HepG2 (cell line): ENCODE measurements at regions not wholly inside any gene's neighbourhood (a gene's known extent, or its start where the extent isn't known, plus 50 kb on each side); places are given as distances from the start of the nearest gene placed in this dataset.

Experiments used
- ATAC-seq: fragments of 200-7000 bp; cut with Tn5 transposase; 3 replicates; pipeline ENCODE4 v1.9.1; 2020; ENCODE audit warnings: mild to moderate bottlenecking, moderate library complexity
- BruUV-seq: library from RNA; stranded (reverse); fragments of 400-500 nt; replicated peaks from 2 replicates; lab custom pipeline; 2021; lab: Mats Ljungman, UMichigan
- CTCF ChIA-PET: fragments of 300-600 bp; formaldehyde crosslinking; extraction: SDS; loops from one replicate; lab custom pipeline; 2021; ENCODE audit warnings: low total read pairs, inconsistent platforms, low intra/inter-chr PET ratio; lab: Yijun Ruan, JAX
- POLR2A ChIA-PET: fragments of 350-600 bp; sonication (Branson Sonifier 250); formaldehyde crosslinking; loops from one replicate; lab custom pipeline; 2020; ENCODE audit warnings: antibody characterized with exemption, inconsistent platforms; lab: Yijun Ruan, JAX
- DNase-seq: peaks from one replicate; pipeline ENCODE4 v3.0.0-alpha.2; 2015; ENCODE audit warnings: low spot score
- FAIRE-seq: peaks from 3 replicates; lab custom pipeline; 2011; peaks lifted over from hg19 to GRCh38; lab: Jason Lieb, UNC
- H2AFZ ChIP-seq: one replicate; pipeline ENCODE4 v1.6.1; 2011; ENCODE audit warnings: low read length, inconsistent platforms
- H3K27ac ChIP-seq: fragments of 300-600 bp; 3 replicates; pipeline ENCODE4 v1.8.0; 2011; ENCODE audit warnings: mixed run types, mild to moderate bottlenecking, mixed read lengths, low read length, inconsistent platforms; ENCODE audit not compliant: insufficient read depth; ENCODE audit errors: extremely low read length
- H3K27me3 ChIP-seq, 2 experiments: fragments of 200-600 bp in 1 of 2; 2 replicates in 1 of 2; 3 replicates in 1 of 2; pipeline versions ENCODE4 v1.6.0 to v1.8.0; 2011; ENCODE audit warnings: low read length in 2 of 2, mild to moderate bottlenecking in 2 of 2, moderate library complexity in 2 of 2, inconsistent platforms in 1 of 2; ENCODE audit not compliant: insufficient read depth in 2 of 2, control insufficient read depth in 1 of 2
- H3K36me3 ChIP-seq, 2 experiments: fragments of 200-600 bp in 1 of 2; replicated peaks in 1 of 2; 2 replicates in 1 of 2; 3 replicates in 1 of 2; pipeline versions ENCODE4 v1.5.1 to v1.8.0; 2011; ENCODE audit warnings: low read length in 2 of 2, inconsistent platforms in 1 of 2; ENCODE audit not compliant: insufficient read depth in 2 of 2, control insufficient read depth in 1 of 2
- H3K4me1 ChIP-seq: 2 replicates; pipeline ENCODE4 v1.5.1; 2012; ENCODE audit warnings: low read length, inconsistent platforms; ENCODE audit not compliant: insufficient read depth
- H3K4me2 ChIP-seq: 2 replicates; pipeline ENCODE4 v1.6.0; 2011; ENCODE audit warnings: low read depth, low read length, inconsistent platforms
- H3K4me3 ChIP-seq, 3 experiments: fragments of 200-600 bp in 1 of 3; sonication (generic), shearing (Covaris generic) in 1 of 3; replicated peaks in 1 of 3; 2 replicates each; pipeline ENCODE4 v1.5.1; 2011 to 2016; ENCODE audit warnings: low read length in 3 of 3, inconsistent platforms in 2 of 3, low read depth in 2 of 3, mild to moderate bottlenecking in 2 of 3, control low read depth in 1 of 3, mixed read lengths in 1 of 3; ENCODE audit not compliant: insufficient read depth in 1 of 3
- H3K79me2 ChIP-seq: one replicate; pipeline ENCODE4 v1.6.1; 2011; ENCODE audit warnings: low read length, inconsistent platforms; ENCODE audit not compliant: insufficient read depth
- H3K9ac ChIP-seq: 2 replicates; pipeline ENCODE4 v1.6.0; 2011; ENCODE audit warnings: mild to moderate bottlenecking, low read depth, low read length, inconsistent platforms; ENCODE audit not compliant: insufficient read depth
- H3K9me3 ChIP-seq: 2 replicates; pipeline ENCODE4 v1.5.1; 2012; ENCODE audit warnings: mild to moderate bottlenecking, low read length
- H4K20me1 ChIP-seq: 2 replicates; pipeline ENCODE4 v1.6.0; 2011; ENCODE audit warnings: inconsistent platforms, mild to moderate bottlenecking, low read length, moderate library complexity; ENCODE audit not compliant: insufficient read depth
- CBX1 ChIP-seq: IDR thresholded peaks from one replicate; pipeline ENCODE4 v1.6.1; 2016; ENCODE audit warnings: antibody characterized with exemption, low read depth
- NCOR1 ChIP-seq: fragments of 200-600 bp; sonication (generic); IDR thresholded peaks from 2 replicates; pipeline ENCODE4 v1.7.0; 2017; ENCODE audit warnings: antibody characterized with exemption, low read length, borderline replicate concordance
- NR2C2 ChIP-seq: sonication (generic); formaldehyde crosslinking; IDR thresholded peaks from 2 replicates; pipeline ENCODE4 v1.4.0; 2020; ENCODE audit warnings: missing genetic modification reagents, mild to moderate bottlenecking, moderate library complexity, borderline replicate concordance
- PAWR ChIP-seq: sonication (generic); formaldehyde crosslinking; IDR thresholded peaks from 2 replicates; pipeline ENCODE4 v1.4.0; 2020; ENCODE audit warnings: missing genetic modification reagents, mild to moderate bottlenecking, borderline replicate concordance
- RFXANK ChIP-seq: IDR thresholded peaks from 2 replicates; pipeline ENCODE4 v1.6.1; 2016
- SRSF9 ChIP-seq: fragments of 200-400 bp; formaldehyde crosslinking; IDR thresholded peaks from 2 replicates; pipeline ENCODE4 v1.6.1; 2018; ENCODE audit warnings: borderline replicate concordance, mild to moderate bottlenecking, low read depth, low read length; ENCODE audit not compliant: insufficient read depth, poor library complexity, severe bottlenecking
- TBP ChIP-seq: sonication (generic); formaldehyde crosslinking; IDR thresholded peaks from 2 replicates; pipeline ENCODE4 v1.5.0; 2020; ENCODE audit warnings: missing genetic modification reagents
- TOPORS ChIP-seq: sonication (generic); formaldehyde crosslinking; IDR thresholded peaks from 2 replicates; pipeline ENCODE4 v1.8.0; 2023; ENCODE audit warnings: mild to moderate bottlenecking, missing genetic modification reagents
- ZMYM2 ChIP-seq: sonication (generic); formaldehyde crosslinking; IDR thresholded peaks from 2 replicates; pipeline ENCODE4 v1.8.0; 2022; ENCODE audit warnings: mild to moderate bottlenecking, missing genetic modification reagents
- ZNF234 ChIP-seq: sonication (generic); formaldehyde crosslinking; conservative IDR thresholded peaks from 2 replicates; pipeline ENCODE4 v1.5.1; 2020; ENCODE audit warnings: mild to moderate bottlenecking, missing genetic modification reagents
- ZNF329 ChIP-seq: sonication (generic); formaldehyde crosslinking; IDR thresholded peaks from 2 replicates; pipeline ENCODE4 v1.9.0; 2021; ENCODE audit warnings: low read depth, mild to moderate bottlenecking, missing genetic modification reagents
- ZNF34 ChIP-seq: sonication (generic); formaldehyde crosslinking; IDR thresholded peaks from 2 replicates; pipeline ENCODE4 v1.4.0; 2020; ENCODE audit warnings: mild to moderate bottlenecking, missing genetic modification reagents, borderline replicate concordance
- ZNF441 ChIP-seq: sonication (generic); formaldehyde crosslinking; IDR thresholded peaks from 2 replicates; pipeline ENCODE4 v1.7.0; 2021; ENCODE audit warnings: missing genetic modification reagents, borderline replicate concordance
- ZSCAN9 ChIP-seq: IDR thresholded peaks from 2 replicates; pipeline ENCODE4 v1.6.1; 2016; ENCODE audit warnings: borderline replicate concordance
- WGBS: methylation state at CpG from one replicate; pipeline ENCODE4 v1.1.6; 2017; ENCODE audit warnings: low lambda C conversion rate; 5-methylcytosine and 5-hydroxymethylcytosine counted together
- in situ Hi-C: cut with HindIII; loops from 2 replicates; pipeline ENCODE4 v1.10.0; 2017; ENCODE audit warnings: low pct_unique_long_range_greater_than_20kb; ENCODE audit not compliant: extremely low pct_ligation_motif_present
- intact Hi-C: fragments of 100-400 bp; cut with micrococcal nuclease; formaldehyde crosslinking; loops from one replicate; pipeline ENCODE4 v1.10.0; 2022; ENCODE audit not compliant: unreplicated experiment
- TF ChIP-seq, protein P1 (sequence below): sonication (generic); formaldehyde crosslinking; conservative IDR thresholded peaks from 2 replicates; pipeline ENCODE4 v1.4.0; 2020; ENCODE audit warnings: missing genetic modification reagents

DNA sequence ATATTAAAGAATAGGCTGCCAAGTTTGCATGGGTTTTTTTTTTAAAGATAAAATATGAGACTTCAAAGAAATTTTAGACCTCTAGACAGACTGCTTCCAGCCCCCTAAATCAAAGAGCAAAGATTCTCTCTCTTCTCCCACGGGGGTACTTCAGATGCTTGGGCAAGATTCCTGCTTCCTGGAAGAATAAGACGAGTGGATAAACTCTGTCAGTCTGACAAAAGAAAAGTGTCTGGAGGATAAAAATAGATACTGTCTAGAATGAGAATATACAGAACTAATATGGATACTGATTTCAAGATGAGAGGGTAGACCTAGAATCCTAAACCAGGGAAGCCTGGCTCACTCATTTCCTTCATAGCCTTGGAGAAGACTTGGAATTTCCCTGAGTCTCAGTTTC lies 435.1 kb downstream of the FOXO1 start:
- no TSS peak for BruUV-seq
- intact Hi-C loops (no loop called here), in situ Hi-C loops (no loop called here)
- no peak for ATAC-seq
- Histone ChIP-seq H3K9ac (no peak overlapping the region), H4K20me1 (no peaks in the 10 kb centered on the region), H3K27me3 (peaks cover 0 to 13% of the 10 kb centered on the region in 2 experiments; a peak in 2 of 5 replicates), H3K27ac (no peak overlapping the region), H2AFZ (no peak overlapping the region), H3K4me3 (no peak overlapping the region), H3K4me2 (no peak overlapping the region), H3K9me3 (no peaks in the 10 kb centered on the region), H3K4me1 (peaks cover 6% of the 10 kb centered on the region), H3K36me3 (no peaks in the 10 kb centered on the region), H3K79me2 (no peaks in the 10 kb centered on the region)
- DNase-seq = no peak
- TF ChIP-seq TBP (no peak), NCOR1 (no peak), ZNF34 (CRISPR knock-in tag) (no peak), ZNF329 (no peak), ZNF234 (CRISPR knock-in tag) (no peak), TOPORS (no peak)
- TF ChIP-seq, protein P1, sequence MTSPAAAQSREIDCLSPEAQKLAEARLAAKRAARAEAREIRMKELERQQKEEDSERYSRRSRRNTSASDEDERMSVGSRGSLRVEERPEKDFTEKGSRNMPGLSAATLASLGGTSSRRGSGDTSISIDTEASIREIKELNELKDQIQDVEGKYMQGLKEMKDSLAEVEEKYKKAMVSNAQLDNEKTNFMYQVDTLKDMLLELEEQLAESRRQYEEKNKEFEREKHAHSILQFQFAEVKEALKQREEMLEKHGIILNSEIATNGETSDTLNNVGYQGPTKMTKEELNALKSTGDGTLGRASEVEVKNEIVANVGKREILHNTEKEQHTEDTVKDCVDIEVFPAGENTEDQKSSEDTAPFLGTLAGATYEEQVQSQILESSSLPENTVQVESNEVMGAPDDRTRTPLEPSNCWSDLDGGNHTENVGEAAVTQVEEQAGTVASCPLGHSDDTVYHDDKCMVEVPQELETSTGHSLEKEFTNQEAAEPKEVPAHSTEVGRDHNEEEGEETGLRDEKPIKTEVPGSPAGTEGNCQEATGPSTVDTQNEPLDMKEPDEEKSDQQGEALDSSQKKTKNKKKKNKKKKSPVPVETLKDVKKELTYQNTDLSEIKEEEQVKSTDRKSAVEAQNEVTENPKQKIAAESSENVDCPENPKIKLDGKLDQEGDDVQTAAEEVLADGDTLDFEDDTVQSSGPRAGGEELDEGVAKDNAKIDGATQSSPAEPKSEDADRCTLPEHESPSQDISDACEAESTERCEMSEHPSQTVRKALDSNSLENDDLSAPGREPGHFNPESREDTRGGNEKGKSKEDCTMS (CRISPR knock-in tag) = no peak
- 5% methylated on average over 2 of the region's 2 CpGs for WGBS
- ChIA-PET POLR2A (no interaction called here), CTCF (no interaction called here)
- no peak for FAIRE-seq

DNA sequence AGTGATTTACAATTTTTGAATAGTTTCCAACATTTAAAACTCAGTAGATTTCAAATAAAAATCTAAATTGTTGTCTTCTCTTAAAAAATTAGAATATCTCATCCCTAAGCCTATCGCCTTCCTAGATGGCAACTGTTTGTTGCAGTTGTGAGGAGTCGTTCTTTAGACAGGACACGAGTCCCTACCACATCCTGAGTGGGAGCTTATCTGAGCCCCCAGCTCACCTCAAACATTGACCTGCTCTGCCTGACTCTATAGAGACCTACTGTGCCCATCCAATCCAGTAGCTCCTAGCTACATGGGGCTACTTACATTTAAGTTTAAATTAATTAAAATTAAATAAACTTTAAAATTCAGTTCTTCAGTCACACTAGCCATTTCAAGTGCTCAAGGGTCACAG lies 434.7 kb downstream of the FOXO1 start:
- POLR2A ChIA-PET = no interaction called here
- CTCF ChIA-PET = no interaction called here
- H3K27me3 ChIP-seq = peaks cover 0 to 13% of the 10 kb centered on the region in 2 experiments; a peak in 2 of 5 replicates
- no peaks in the 10 kb centered on the region for H3K9me3 ChIP-seq
- DNase-seq = no peak
- TF ChIP-seq SRSF9 = no peak
- TF ChIP-seq ZNF441 (CRISPR knock-in tag) = no peak
- no peak for TF ChIP-seq CBX1
- TF ChIP-seq ZMYM2 (CRISPR knock-in tag) = no peak
- no peak for TF ChIP-seq RFXANK
- no peak for TF ChIP-seq PAWR
- TF ChIP-seq ZSCAN9 (CRISPR knock-in tag) = no peak
- no peak for TF ChIP-seq NR2C2 (CRISPR knock-in tag)
- TF ChIP-seq, all 625 proteins: peak for 0
- Histone ChIP-seq H3K27ac (no peak overlapping the region), H3K4me2 (no peak overlapping the region), H2AFZ (no peak overlapping the region), H3K9ac (no peak overlapping the region), H3K79me2 (no peaks in the 10 kb centered on the region), H4K20me1 (no peaks in the 10 kb centered on the region), H3K4me1 (peaks cover 10% of the 10 kb centered on the region), H3K36me3 (no peaks in the 10 kb centered on the region), H3K4me3 (no peak overlapping the region)
- intact Hi-C loops = no loop called here
- FAIRE-seq = no peak
- no peak for ATAC-seq
- BruUV-seq = no TSS peak
- WGBS = 37% methylated on average over 3 of the region's 3 CpGs
- in situ Hi-C loops = no loop called here
